NCI-H2227 (cell line): ENCODE measurements at regions not wholly inside any gene's neighbourhood (a gene's known extent, or its start where the extent isn't known, plus 50 kb on each side); places are given as distances from the start of the nearest gene placed in this dataset.

Experiments used
- DNase-seq: peaks from one replicate; lab custom pipeline; 2025; ENCODE audit not compliant: unreplicated experiment; lab: John Stamatoyannopoulos, UW

DNA sequence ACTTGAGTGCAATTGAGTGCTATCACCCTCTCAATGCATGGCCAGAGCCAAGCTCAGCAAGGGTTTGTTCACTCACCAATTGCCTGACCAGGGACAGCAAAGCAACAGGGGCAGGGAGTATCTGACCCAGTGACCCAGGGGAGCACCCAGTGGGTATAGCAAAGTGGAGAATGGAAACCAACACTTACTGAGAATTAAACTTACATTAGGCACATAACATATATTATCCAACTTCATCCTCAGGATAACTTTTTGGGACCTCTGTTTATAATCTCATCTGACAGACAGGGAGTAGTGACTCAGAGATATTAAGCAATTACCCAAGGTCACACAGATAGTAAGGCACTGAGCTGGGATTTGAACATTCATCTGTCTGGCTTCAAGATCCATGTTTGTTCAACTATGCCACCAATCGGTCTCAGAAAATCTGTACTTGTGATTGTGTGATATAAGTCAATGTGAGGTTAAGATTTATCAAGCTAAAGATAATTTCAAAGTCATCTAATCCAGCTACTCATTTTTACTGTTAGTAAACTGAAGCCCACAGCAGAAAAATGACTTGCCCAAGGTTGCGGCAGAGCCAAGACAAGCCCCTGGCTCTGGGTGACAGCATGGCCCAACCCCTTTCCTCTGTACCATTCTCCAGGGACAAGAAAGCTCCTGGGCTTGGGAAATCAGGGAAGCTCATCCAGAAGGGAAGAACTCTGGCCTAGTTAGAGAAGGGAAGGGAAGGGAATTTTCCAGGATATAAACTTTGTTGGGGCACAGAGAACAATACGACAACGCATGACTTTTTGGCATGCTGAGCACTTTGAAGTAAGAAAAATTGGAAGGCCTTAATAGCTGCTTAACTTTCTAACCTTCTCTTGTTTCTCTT lies 138.0 kb upstream of the SMAD3 start:
- no peak for DNase-seq

GRCh38 chr15:66928101-66928500 lies 137.3 kb upstream of the SMAD3 start:
- no peak for DNase-seq

DNA sequence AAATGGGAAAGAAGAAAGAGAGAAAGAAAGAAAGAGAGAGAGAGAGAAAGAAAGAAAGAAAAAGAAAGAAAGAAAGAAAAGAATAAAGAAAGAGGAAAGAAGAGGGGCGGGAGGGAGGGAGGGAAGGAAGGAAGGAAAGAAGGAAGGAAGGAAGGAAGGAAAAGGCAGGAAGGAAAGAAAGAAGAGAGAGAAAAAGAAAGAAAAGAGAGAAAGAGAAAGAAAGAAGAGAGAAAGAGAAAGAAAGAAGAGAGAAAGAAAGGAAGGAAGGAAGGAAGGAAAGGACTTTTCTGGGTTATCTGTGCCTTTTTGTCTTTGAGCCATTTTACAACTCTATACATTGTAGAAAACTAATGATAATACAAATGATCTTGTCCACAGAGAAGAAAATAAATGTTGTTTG lies 136.6 kb upstream of the SMAD3 start:
- no peak for DNase-seq

DNA sequence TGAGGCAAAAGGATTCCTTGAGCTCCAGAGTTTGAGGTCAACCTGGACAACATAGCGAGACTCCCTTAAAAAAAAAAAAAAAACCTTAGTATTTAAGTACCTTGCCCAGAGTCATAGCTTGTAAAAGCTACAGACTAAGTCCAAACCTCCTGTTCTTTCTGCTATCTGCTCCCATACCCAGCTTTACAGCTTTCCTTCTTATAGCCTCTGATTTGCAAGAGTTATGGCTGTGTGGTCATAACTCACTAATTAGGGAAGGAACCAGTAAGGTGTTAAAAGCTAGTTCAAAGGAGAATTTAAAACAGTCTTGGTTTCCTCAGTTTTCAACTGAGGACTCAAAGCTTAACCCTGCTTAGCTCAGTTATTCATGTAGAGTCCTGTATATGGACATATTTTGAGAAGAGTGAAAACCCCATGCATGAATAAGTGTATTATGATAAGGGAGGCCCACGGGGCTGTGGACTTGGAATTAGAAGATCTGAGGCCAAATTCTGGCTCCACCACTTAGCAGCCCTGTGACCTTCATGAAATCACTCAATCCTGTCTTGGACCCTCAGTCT lies 135.5 kb upstream of the SMAD3 start:
- DNase-seq: no peak

DNA sequence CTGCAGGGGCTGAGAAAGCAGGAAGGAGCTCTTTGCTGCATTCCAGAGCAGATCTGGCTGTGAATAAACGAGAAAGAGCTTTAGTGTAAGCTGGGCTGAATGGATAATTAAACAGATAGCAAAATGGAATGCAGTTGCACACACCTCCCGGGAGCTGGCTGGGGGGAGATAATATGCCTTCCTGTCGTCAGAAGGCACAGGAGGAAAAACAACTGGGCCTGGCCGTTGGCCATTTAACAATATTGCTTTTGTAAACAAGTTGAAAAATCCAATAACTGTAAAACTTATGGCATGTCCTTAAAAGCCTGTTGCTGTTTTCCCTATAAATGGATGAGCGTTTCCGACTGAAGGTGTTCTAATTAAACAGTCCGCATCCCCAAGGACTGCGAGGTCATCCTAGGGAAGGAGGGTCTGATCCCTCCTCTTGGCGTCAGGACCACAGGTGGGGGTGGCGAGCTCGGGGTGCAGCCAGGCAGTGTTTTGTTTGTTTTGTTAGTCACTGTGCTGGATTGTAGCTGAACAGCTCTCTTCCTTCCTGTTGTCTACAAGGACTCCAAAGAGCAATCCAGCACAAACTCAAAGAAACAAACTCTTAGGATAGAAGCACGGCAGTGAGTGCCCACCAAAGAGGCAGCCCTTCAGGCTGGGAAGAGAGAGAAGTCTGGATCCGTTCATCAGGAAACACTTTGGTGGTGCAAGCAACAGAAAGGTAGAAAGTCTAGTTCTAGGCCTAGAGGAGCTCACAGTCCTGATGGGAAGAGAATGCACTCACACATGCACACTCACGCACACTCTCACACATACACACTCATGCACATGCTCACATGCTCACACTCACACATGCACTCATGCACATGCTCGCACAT lies 133.4 kb upstream of the SMAD3 start:
- no peak for DNase-seq

GRCh38 chr15:66932634-66933024 lies 132.8 kb upstream of the SMAD3 start:
- DNase-seq: no peak

DNA sequence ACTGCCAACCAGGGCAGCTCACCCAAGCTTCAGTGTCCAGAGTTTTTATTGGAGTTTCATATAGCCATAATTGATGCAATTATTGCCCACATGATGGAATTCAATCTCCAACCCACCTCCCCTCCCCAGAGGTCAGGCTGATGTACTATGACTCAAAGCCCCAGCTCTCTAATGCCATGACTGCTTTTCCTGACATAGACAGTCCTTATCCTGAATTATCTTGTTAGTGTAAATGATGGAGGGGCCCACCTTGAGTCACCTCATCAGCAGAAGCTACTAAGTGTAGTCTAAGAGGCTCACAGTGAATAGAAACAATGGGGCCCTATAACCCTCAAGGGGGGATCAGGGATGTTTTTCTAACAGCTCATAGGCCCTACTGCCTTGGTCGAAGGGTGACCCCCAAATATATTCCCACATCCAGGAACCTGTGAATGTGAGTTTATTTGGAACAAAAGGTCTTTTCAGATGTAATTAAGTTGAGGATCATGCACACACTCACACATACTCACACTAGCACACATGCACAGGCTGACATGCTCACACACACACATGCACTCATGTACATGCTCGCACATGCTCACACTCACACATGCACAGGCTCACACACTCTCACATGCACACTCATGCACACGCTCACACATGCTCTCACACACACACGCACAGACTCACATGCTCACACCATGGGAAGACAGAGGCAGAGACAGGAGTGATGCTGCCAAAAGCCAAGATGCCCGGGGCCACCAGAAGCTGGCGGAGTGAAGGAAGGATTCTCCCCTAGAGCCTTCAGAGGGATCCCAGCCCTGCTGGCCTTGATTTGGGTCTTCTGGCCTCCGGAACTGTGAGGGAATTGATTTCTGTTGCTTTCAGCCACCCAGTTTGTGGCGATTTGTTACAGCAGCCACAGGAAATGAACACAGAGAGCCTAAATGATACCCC lies 131.2 kb upstream of the SMAD3 start:
- DNase-seq: no peak

DNA sequence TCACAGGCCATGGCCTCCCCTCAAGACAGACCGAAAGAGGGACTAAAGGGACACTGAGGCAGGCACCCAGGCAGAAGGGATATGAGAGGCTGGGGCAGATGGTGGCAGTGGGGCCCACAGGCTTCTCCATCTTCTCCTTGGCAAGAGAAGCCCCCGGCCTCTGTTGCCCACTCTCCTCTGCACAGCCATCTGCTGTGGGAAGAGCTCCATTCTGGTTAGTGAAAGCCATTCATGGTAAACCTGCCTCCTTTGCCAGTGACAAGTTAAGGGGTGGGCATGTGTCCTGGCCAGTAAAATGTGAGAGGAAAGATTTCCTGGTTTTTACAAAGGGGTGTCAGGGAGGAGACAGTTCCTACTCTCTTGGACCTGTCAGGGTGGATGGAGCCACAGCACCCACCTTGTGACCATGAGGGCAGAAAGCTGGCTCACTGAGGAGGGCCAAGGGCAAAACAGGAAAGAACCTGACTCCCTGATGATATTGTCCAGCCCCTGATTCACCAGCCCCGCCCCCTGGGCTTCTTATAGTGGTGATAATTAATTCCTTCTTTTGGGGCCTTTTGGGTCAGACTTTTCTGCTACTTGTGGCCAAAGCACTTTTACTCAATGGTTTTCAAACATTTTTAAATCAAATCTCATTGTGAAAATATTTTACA lies 130.4 kb upstream of the SMAD3 start:
- DNase-seq: no peak

DNA sequence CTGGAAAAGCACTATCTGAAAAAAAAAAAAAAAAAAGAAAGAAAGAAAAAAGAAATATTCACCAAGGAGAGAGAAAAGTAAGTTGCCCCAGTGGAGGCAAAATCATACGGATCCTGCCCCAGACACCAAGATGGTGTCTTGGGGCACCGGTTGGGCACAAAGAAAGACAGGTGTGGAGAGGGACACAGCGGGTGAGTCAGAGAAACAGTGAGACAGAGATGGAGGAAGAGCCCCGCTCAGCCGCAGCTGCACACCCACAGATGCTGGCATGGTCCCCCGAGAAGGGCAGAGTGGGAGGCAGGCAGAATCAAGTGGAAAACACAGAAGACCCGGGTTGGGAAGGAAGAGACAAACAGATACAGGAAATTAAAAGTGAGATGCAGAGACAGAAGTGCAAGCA lies 129.7 kb upstream of the SMAD3 start:
- no peak for DNase-seq

DNA sequence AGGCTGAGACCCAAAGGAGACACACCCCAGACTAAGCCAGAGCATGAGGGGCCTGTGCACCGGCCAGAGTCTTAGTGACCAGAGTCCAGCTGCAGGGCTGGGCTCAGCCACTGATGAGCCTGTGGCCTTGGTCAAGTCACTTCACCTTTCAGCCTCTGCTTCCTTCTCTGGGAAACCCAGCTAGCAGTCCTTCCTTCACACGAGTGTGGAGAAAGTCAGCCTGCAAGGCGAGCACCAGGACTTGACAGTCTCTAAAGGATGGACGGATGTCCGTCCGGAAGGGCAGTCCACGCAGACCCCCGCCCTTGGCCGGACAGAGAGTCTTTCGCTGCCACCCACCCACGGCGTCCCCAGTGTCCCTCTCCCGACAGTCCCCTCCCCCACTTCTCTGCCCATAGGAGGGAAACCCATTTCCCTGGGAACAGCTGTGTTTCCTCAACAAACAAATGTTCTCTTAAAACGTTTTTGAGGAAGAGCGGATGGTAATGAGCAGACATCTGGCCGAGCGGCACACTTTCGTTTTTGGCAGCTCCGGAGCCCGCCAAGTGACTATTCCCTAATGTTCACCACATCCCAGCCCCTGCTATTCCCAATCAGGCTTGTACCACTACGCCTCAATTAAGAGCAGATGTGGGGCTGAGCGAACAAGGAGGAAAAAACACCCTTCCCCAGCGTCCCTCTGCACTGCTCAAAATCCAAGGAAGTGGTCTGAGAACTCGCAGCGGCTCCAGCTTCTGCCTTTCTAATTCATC lies 129.1 kb upstream of the SMAD3 start:
- DNase-seq: no peak

DNA sequence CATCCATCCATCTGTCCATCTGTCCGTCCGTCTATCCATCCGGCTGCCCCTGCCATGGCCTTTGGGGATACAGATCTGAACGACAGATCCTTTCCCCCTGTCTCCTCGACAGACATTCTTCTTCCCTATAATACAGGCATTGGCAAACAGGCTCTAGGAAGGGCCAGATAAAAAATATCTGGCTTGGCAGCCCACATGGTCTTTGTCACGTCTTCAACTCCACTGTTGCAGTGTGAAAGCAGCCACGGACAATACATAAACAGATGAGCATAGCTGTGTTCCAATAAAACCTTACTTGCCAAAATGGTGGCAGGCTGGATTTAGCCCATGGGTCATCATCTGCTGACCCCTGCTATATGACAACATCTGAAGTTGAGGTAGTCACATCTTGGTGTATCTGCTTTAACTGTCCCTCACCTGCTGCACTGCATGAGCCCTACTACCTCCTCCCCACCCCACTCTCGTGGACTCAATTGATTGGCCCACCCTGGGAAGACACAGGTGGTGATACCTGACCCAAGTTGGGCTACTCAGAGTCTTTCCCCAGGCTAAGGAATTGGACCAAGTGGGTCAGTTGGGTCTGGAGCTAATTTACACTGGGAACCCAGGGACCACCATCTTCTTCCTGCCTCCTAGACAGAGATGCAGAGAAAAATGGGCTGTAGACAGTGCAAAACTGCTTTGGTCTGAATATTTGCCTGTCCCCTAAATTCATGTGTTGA lies 128.4 kb upstream of the SMAD3 start:
- no peak for DNase-seq

GRCh38 chr15:66937588-66937987 lies 127.8 kb upstream of the SMAD3 start:
- no peak for DNase-seq

DNA sequence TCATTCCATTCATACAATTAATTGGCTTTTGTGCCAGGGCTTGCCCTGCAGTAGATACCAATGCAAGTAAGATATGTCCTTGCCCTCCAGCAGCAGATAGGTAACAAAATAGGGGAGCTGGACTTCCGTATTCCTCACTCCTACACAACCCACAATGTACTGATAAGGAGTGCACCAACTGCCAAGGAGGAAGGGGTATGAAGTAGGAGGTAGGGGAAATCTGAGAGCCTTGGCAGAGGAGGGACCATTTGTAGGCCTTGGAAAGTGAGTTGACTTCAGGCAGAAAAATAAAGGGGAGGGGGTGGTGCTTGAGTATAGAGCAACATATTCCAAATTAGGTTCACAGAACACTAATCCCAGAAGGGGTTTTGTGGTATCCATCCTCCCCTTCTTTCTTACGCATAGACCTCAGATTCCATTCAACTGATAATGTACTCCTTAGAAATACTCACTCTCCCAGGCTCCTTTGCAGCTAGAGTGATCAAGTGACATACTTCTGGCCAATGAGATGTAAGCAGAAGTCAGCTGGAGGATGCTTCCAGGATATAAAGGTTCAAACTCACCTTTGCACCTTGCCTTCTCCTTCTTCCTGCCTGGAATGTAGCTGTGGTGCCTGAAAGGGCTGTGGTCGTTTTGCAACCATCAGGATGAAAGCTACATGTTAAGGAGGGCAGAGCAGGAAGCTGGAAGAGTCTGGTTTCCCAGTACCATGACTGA lies 127.1 kb upstream of the SMAD3 start:
- no peak for DNase-seq

DNA sequence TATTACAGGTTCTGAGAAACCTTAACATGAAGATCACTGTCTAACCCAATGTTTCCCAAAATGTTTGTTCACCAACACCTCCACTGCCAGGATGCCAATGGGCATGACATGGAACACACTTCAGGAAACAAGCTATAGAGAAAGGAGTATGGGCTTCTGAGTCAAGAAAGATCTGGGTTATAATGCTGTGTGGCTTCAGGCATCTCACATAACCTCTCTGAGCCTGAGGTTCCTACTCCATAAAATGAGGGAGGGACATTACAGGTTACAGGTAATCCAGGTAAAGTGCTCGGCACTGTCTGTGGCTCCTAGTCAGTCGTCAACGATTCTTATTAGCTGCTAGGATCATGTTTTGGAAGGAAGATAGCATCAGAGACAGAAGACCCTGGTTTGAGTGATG lies 126.4 kb upstream of the SMAD3 start:
- no peak for DNase-seq

DNA sequence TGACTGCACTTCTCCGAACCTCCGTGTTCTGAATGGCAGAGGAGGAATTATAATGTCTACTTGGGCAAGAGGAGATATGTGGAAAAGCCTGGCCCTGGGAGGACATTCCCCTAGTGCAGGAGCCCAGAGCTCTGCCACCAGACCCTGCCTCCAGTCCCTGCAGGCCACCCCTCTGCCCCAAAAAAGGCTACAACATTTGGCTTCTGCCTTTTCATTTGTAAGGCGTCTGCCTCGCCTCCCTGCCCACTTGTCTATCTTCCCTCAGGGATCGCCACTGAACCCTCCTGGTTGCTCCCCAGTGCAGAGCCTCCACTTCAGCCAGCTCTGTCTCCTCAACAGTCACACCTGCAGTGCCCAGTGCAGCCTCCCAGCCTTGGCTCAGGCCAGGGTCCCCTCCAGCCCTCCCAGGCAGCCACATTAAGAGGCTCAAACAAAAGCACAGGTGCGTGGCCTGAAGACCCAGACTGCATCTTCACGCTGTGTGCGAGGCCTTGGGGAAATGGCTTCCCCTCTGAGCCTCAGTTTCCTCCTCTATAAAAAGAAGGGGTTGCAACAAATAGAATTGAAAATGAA lies 125.9 kb upstream of the SMAD3 start:
- no peak for DNase-seq

DNA sequence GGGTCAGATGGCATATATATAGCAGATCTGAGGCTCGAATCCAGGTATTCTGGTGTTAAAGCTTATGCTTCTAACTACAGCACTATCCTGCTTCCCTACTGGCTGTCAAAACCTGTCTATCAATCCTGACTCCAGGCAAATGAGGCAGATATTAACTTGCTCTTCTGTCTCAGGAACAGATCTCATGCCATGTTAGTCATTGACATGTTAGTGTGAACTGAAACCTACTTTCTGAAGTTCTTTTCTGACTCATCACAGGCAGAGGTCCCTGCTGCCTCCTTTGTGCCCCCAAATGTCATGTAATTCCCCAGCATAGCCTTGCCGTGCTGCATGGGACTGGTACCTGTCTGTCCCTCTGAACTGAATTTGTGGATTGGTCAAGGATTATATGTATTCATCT lies 125.0 kb upstream of the SMAD3 start:
- no peak for DNase-seq

GRCh38 chr15:66941108-66941711 lies 124.2 kb upstream of the SMAD3 start:
- DNase-seq: no peak

- no peak for DNase-seq
Observed at GRCh38 chr15:66941791-66942190, 123.6 kb upstream of the SMAD3 start.
